ENCODE measurements at regions not wholly inside any gene's neighbourhood (a gene's known extent, or its start where the extent isn't known, plus 50 kb on each side); places are given as distances from the start of the nearest gene placed in this dataset.
"Not testable (repeated sequence)": the region's sequence is repeated elsewhere in the genome, so short reads cannot be mapped to it uniquely, and the experiment has no call there.

DNA sequence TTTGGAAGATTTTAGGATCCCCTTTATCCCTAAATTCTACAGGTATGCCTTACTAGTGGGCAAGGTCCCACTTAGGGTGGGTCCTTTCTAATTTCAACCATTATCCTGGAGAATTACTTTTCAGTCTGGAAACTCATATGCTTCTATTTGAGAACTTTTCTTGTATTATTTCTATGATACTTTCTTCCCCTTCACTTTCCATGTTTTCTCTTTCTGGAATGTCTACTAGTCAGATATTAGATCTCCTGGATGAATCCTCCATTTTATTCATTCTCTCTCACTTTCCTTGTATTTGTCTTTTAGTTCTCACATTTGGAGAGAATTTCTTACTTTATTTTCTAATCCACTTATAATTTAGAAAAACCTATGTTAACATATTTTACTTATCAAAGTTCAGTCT is 83.9 kb upstream of the SIPA1L2 start:
- DNase-seq, result no peak
- Histone ChIP-seq H3K4me3 (no peak overlapping the region), H3K27me3 (no peaks in the 10 kb centered on the region), H3K36me3 (replicated peaks in 1 of 2) (no peaks in the 10 kb centered on the region), H3K27ac (no peak overlapping the region), H3K4me1 (replicated peaks in 1 of 2) (no peaks in the 10 kb centered on the region), H3K9me3 (replicated peaks in 1 of 3) (no peaks in the 10 kb centered on the region)
- TF ChIP-seq POLR2A (IDR thresholded peaks at IDR 0.05), result no peak
- TF ChIP-seq, protein P1, sequence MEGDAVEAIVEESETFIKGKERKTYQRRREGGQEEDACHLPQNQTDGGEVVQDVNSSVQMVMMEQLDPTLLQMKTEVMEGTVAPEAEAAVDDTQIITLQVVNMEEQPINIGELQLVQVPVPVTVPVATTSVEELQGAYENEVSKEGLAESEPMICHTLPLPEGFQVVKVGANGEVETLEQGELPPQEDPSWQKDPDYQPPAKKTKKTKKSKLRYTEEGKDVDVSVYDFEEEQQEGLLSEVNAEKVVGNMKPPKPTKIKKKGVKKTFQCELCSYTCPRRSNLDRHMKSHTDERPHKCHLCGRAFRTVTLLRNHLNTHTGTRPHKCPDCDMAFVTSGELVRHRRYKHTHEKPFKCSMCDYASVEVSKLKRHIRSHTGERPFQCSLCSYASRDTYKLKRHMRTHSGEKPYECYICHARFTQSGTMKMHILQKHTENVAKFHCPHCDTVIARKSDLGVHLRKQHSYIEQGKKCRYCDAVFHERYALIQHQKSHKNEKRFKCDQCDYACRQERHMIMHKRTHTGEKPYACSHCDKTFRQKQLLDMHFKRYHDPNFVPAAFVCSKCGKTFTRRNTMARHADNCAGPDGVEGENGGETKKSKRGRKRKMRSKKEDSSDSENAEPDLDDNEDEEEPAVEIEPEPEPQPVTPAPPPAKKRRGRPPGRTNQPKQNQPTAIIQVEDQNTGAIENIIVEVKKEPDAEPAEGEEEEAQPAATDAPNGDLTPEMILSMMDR (IDR thresholded peaks at IDR 0.05), result no peak
- intact Hi-C loops (cut with DNase I), result no loop called here

DNA sequence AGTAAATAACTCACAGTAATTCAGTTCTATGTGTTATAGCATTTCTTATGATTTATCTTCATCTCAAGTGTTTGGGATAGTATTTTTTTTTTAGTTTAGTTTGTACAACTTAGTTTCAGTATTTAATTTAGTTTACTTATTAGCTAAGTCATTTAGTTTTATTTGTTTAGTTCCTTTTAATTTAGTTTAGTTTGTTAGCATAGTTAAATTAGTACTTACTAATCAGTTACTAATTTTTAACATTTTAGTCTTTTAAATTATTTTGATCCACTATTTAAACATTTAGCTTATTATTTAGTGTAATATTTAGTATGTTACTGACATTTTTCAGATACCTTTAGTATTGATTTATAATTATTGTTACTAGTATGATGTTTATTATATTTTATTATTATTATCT is 85.2 kb upstream of the SIPA1L2 start:
- H3K4me1 ChIP-seq (replicated peaks in 1 of 2), result no peaks in the 10 kb centered on the region
- H3K27ac ChIP-seq, result no peak overlapping the region
- no peak for TF ChIP-seq POLR2A (IDR thresholded peaks at IDR 0.05)
- TF ChIP-seq, protein P1 (IDR thresholded peaks at IDR 0.05), result no peak
- intact Hi-C loops (cut with DNase I), result no loop called here
- no peaks in the 10 kb centered on the region for H3K36me3 ChIP-seq (replicated peaks in 1 of 2)
- no peak for DNase-seq
- H3K4me3 ChIP-seq, result no peak overlapping the region
- no peaks in the 10 kb centered on the region for H3K9me3 ChIP-seq (replicated peaks in 1 of 3)
- H3K27me3 ChIP-seq, result no peaks in the 10 kb centered on the region

DNA sequence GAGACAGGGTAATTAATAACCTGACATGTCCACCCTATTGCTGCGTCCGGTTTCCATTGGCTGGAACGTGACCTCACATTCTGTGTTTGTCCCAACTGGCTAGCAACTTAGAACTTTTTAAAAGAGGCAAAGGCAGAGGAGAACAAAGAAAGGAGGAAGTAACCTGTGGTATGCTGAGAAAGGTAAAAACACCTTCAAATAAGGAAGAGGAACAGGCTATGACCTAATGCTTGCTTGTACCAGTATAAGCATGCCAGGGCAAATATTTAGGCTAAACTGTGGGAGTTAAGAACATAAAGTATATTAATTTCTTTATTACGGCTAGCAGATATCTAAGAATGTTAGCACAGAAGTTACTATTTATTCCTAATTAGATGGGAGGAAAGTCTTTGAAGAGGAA is 87.3 kb upstream of the MAP10 start:
- intact Hi-C loops (cut with DNase I), result not testable (repeated sequence)
- WGBS, 4 donors, result 83 to 90% (median 87%) methylated on average over 4 of the region's 4 CpGs

DNA sequence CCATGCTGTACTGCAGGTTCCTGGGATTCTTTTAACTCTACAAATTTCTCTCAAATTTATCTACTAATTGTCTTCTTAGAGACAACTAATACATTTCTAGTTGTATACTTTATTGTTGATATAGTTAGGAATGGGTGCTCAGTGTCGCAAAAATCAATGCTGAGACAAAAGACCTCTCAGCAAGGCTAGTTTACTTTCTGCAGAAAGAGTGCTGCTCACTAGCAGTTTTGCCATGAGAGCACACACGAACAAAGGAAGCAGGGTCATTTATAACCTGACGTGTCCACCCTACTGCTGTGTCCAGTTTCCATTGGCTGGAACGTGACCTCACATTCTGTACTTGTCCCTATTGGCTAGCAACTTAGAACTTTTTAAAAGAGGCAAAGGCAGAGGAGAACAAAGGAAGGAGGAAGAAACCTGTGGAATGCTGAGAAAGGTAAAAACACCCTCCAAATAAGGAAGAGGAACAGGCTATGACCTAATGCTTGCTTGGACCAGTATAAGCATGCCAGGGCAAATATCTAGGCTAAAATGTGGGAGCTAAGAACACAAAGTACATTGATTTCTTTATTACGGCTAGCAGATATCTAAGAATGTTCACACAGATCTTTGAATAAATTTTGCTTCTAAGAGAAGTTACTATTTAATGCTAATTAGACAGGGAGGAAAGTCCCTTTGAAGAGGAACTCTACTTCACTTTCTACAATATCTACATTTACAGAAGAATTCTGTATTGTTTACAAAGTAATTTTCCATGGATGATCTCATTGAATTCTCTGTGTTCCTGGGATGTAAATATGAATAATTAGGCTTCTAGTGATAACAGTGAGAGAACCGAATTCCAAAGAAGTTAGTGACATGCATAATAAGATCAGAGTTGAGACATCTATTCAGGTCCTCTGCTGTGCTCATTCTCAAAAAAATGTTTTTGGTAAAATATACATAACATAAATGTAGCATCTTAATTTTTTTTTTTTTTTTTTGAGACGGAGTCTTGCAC is 86.0 kb upstream of the MAP10 start:
- H3K4me1 ChIP-seq (replicated peaks in 1 of 2), result no peaks in the 10 kb centered on the region
- no peak for TF ChIP-seq POLR2A (IDR thresholded peaks at IDR 0.05)
- TF ChIP-seq, protein P1 (IDR thresholded peaks at IDR 0.05), result no peak
- H3K9me3 ChIP-seq (replicated peaks in 1 of 3), result no peaks in the 10 kb centered on the region
- 80 to 84% (median 82%) methylated on average over 7 of the region's 7 CpGs for WGBS, 4 donors
- no peaks in the 10 kb centered on the region for H3K27me3 ChIP-seq
- no peak overlapping the region for H3K27ac ChIP-seq
- DNase-seq, result no peak
- intact Hi-C loops (cut with DNase I), result no loop called here
- H3K36me3 ChIP-seq (replicated peaks in 1 of 2), result no peaks in the 10 kb centered on the region
- no peak overlapping the region for H3K4me3 ChIP-seq

More for the DNA sequence above, 87.3 kb upstream of the MAP10 start:
- not testable (repeated sequence) for H3K27me3 ChIP-seq; H3K27ac ChIP-seq; DNase-seq; H3K9me3 ChIP-seq (replicated peaks in 1 of 3); H3K36me3 ChIP-seq (replicated peaks in 1 of 2); H3K4me3 ChIP-seq; H3K4me1 ChIP-seq (replicated peaks in 1 of 2)

DNA sequence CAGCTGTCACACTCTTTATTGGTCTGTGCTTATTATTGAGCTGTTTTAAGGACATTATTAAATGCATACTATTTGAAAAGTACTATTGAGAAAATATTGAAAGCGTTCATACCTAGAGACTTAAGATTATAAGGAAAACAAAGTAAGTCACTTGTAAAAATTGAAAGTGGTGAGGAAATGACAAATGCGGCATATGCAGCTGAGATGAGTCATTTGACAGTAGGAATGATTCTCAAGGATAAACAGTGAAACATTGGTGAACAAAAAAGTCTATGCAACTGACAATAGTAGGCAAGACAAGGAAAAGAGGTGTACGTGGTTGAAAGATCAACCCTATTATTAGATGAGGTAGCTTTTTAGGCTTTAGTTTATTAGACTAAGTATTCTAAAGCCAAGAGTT is 82.6 kb upstream of the MAP10 start:
- H3K36me3 ChIP-seq (replicated peaks in 1 of 2), result no peaks in the 10 kb centered on the region
- H3K4me3 ChIP-seq, result no peak overlapping the region
- no peak for TF ChIP-seq POLR2A (IDR thresholded peaks at IDR 0.05)
- TF ChIP-seq, protein P1 (IDR thresholded peaks at IDR 0.05), result no peak
- DNase-seq, result no peak
- intact Hi-C loops (cut with DNase I), result no loop called here
- no peak overlapping the region for H3K27ac ChIP-seq
- no peaks in the 10 kb centered on the region for H3K9me3 ChIP-seq (replicated peaks in 1 of 3)
- H3K4me1 ChIP-seq (replicated peaks in 1 of 2), result no peaks in the 10 kb centered on the region
- no peaks in the 10 kb centered on the region for H3K27me3 ChIP-seq
- WGBS, 4 donors, result 52 to 68% (median 56%) methylated on average over 3 of the region's 3 CpGs
